GM12892 (cell line): ENCODE measurements at regions not wholly inside any gene's neighbourhood (a gene's known extent, or its start where the extent isn't known, plus 50 kb on each side); places are given as distances from the start of the nearest gene placed in this dataset.

Source experiments
- POLR2A ChIP-seq: IDR thresholded peaks from 2 replicates; pipeline ENCODE4 v1.6.1; 2011; ENCODE audit warnings: low read depth, low read length, control low read depth
- TAF1 ChIP-seq: IDR thresholded peaks from 2 replicates; pipeline ENCODE4 v1.6.1; 2011; ENCODE audit warnings: low read depth, mild to moderate bottlenecking, control low read depth, low read length, borderline replicate concordance

DNA sequence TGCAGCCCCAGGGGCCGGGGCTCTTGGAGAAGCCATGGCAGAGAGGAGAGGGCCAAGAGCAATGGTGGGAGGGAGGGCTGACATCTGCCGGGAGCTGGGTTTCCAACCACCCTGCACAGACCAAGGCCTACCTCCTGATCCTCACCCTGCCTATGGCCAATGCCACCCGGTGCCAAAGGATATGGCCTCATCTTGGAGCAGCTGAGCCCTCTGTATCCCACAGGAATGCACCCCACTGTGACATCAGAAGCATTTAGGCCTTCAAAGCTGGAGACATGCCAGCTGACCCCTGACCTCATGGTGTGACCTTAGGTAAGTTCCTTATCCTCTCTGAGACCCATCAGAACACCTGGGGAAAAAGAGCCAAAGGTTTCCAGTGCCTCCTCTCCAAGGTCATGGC, 113.6 kb upstream of the ZMIZ1 start:
- TF ChIP-seq TAF1 (no peak), POLR2A (no peak)
